IPS-NIHi11 (cell line): ENCODE measurements at regions not wholly inside any gene's neighbourhood (a gene's known extent, or its start where the extent isn't known, plus 50 kb on each side); places are given as distances from the start of the nearest gene placed in this dataset.
"Not testable (repeated sequence)": the region's sequence is repeated elsewhere in the genome, so short reads cannot be mapped to it uniquely, and the experiment has no call there.

Experiments used
- DNase-seq: peaks from one replicate; pipeline ENCODE4 v3.0.0; 2012; ENCODE audit warnings: mixed read lengths, low spot score

GRCh38 chr14:83091991-83092956 is 1558.6 kb upstream of the SEL1L start:
- DNase-seq, result not testable (repeated sequence)

GRCh38 chr14:83096092-83096491 is 1562.4 kb upstream of the SEL1L start:
- DNase-seq, result no peak

GRCh38 chr14:83101846-83102245 is 1568.2 kb upstream of the SEL1L start:
- no peak for DNase-seq

- no peak for DNase-seq
Observed at GRCh38 chr14:83118029-83118428, 1584.4 kb upstream of the SEL1L start.

- no peak for DNase-seq
Observed at GRCh38 chr14:83120187-83120586, 1586.5 kb upstream of the SEL1L start.

GRCh38 chr14:83126076-83126475 is 1592.4 kb upstream of the SEL1L start:
- DNase-seq, result no peak

GRCh38 chr14:83128783-83129182 is 1595.1 kb upstream of the SEL1L start:
- DNase-seq, result no peak

- no peak for DNase-seq
Observed at GRCh38 chr14:83129496-83129895, 1595.8 kb upstream of the SEL1L start.

- DNase-seq, result no peak
Observed at GRCh38 chr14:83133981-83134645, 1600.5 kb upstream of the SEL1L start.

- DNase-seq, result no peak
Observed at GRCh38 chr14:83140756-83141155, 1607.1 kb upstream of the SEL1L start.

- no peak for DNase-seq
Observed at GRCh38 chr14:83147006-83147405, 1613.4 kb upstream of the SEL1L start.

- no peak for DNase-seq
Observed at GRCh38 chr14:83151571-83151970, 1617.9 kb upstream of the SEL1L start.

GRCh38 chr14:83153081-83153480 is 1619.4 kb upstream of the SEL1L start:
- no peak for DNase-seq

GRCh38 chr14:83162361-83162929 is 1628.8 kb upstream of the SEL1L start:
- no peak for DNase-seq

GRCh38 chr14:83163016-83163415 is 1629.4 kb upstream of the SEL1L start:
- no peak for DNase-seq

- no peak for DNase-seq
Observed at GRCh38 chr14:83164016-83164415, 1630.4 kb upstream of the SEL1L start.

- no peak for DNase-seq
Observed at GRCh38 chr14:83164591-83164990, 1630.9 kb upstream of the SEL1L start.

- DNase-seq, result no peak
Observed at GRCh38 chr14:83170165-83170564, 1636.5 kb upstream of the SEL1L start.

- no peak for DNase-seq
Observed at GRCh38 chr14:83171761-83172160, 1638.1 kb upstream of the SEL1L start.

- DNase-seq, result no peak
Observed at GRCh38 chr14:83172363-83172762, 1638.7 kb upstream of the SEL1L start.

- DNase-seq, result no peak
Observed at GRCh38 chr14:83173687-83174086, 1640.0 kb upstream of the SEL1L start.

- no peak for DNase-seq
Observed at GRCh38 chr14:83184531-83184930, 1650.9 kb upstream of the SEL1L start.

- not testable (repeated sequence) for DNase-seq
Observed at GRCh38 chr14:83188311-83188710, 1654.7 kb upstream of the SEL1L start.
